ENCODE measurements at regions not wholly inside any gene's neighbourhood (a gene's known extent, or its start where the extent isn't known, plus 50 kb on each side); places are given as distances from the start of the nearest gene placed in this dataset.

DNA sequence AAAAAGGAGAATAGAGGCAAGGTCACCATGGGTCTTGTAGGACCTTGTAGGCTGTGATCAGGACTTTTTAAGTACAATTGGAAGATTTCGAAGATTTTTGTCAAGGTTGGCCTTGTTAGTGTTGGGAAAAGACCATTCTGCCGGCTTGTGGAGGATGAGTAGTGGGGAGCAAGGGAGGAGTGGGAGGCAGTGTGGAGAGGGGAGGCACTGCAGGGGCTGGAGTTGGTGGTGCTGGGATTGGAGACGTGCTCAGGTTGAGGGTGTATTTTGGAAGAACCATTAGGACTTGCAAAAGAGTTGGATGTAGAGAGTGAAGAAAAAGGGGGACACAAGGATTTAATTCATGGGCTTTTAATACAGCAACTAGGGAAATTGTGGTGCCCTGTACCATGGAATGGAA lies 397.1 kb downstream of the TSN start:
- Histone ChIP-seq H3K27me3 (ENCODE audit: control insufficient read depth in 2 of 2, insufficient read depth in 1 of 2, low read length in 1 of 2) (no peaks in the 10 kb centered on the region), H3K36me3 (ENCODE audit: control insufficient read depth in 2 of 2, insufficient read depth in 2 of 2, low read length in 1 of 2) (no peaks in the 10 kb centered on the region), H3K9me3 (ENCODE audit: control insufficient read depth in 2 of 2, insufficient read depth in 1 of 2, low read length in 1 of 2) (no peaks in the 10 kb centered on the region), H3K27ac (ENCODE audit: low read depth in 1 of 2, low read length in 1 of 2) (no peak overlapping the region), H3K4me3 (ENCODE audit: low read length in 2 of 2) (no peak overlapping the region), H3K4me1 (ENCODE audit: control insufficient read depth in 2 of 2, insufficient read depth in 2 of 2, low read length in 2 of 2) (peaks cover 0 to 34% of the 10 kb centered on the region in 2 donors)
- 64% methylated on average over 3 of the region's 3 CpGs for WGBS
- DNase-seq (ENCODE audit: low read depth in 6 of 9, low spot score in 9 of 9): no peak

DNA sequence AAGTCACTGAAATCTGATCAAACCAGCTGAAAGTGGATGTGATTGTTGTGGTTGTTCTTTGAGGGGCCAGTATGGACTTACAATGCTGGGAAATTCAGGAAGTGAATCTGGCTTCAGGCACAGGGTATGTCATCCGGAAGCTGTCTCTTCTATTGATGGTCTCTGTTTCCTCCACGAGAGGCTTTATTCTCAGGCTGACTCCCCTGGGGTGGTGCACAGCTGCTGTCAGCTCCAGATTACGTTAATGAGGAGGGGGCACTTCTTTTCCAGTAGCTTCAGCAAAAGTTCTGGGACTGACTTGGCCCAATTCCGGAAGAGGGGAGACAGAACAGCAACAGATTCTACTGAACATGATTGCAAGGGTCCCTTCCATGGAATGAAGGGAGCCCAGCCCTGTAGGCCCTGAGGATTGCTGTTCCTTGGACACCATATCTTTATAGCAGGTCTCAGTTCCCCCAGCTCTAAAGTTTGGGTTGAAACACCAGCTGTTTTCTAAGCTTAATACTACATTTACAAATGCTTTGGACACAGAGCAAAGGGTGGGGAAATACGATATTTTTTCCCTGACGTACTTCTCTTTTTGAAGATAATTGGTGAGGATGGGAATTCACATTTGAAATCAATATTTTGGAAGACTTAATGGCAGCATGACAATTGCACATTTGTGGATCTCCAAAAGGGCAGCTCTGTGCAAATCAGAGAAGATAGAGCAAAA lies 400.9 kb downstream of the TSN start:
- H3K36me3 ChIP-seq (ENCODE audit: control insufficient read depth in 2 of 2, insufficient read depth in 2 of 2, low read length in 1 of 2): no peaks in the 10 kb centered on the region
- DNase-seq (ENCODE audit: low read depth in 6 of 9, low spot score in 9 of 9): peak in 1 of 9 donors; percentile 42
- 76% methylated on average over 6 of the region's 6 CpGs for WGBS

DNA sequence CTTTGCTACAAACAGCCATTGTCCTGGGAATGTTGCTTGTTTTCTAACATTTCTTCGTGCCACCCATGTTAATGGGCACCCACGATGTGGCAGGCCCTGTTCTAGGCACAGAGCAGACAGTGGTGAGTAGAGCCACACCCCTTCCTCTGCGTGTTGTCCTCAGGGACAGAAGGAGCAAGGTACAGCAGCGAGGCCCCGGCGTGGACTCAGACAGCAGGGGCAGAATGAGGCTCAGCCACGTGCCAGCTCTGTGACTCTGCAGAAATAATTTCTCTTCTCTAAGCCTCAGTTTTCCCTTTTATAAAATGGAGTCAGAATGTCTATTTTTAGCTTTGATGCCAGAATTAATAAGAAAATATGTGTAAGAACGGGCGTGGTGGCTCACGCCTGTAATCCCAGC lies 401.7 kb downstream of the TSN start:
- H3K4me1 ChIP-seq (ENCODE audit: control insufficient read depth in 2 of 2, insufficient read depth in 2 of 2, low read length in 2 of 2): peaks cover 0 to 16% of the 10 kb centered on the region in 2 donors
- no peak overlapping the region for H3K4me3 ChIP-seq (ENCODE audit: low read length in 2 of 2)
- H3K27me3 ChIP-seq (ENCODE audit: control insufficient read depth in 2 of 2, insufficient read depth in 1 of 2, low read length in 1 of 2): no peaks in the 10 kb centered on the region
- H3K36me3 ChIP-seq (ENCODE audit: control insufficient read depth in 2 of 2, insufficient read depth in 2 of 2, low read length in 1 of 2): no peaks in the 10 kb centered on the region
- WGBS: 95% methylated on average over 10 of the region's 10 CpGs
- no peaks in the 10 kb centered on the region for H3K9me3 ChIP-seq (ENCODE audit: control insufficient read depth in 2 of 2, insufficient read depth in 1 of 2, low read length in 1 of 2)
- no peak for DNase-seq (ENCODE audit: low read depth in 6 of 9, low spot score in 9 of 9)
- H3K27ac ChIP-seq (ENCODE audit: low read depth in 1 of 2, low read length in 1 of 2): no peak overlapping the region

More for the DNA sequence above, 400.9 kb downstream of the TSN start:
- H3K27ac ChIP-seq (ENCODE audit: low read depth in 1 of 2, low read length in 1 of 2): no peak overlapping the region
- no peaks in the 10 kb centered on the region for H3K27me3 ChIP-seq (ENCODE audit: control insufficient read depth in 2 of 2, insufficient read depth in 1 of 2, low read length in 1 of 2)
- H3K4me1 ChIP-seq (ENCODE audit: control insufficient read depth in 2 of 2, insufficient read depth in 2 of 2, low read length in 2 of 2): peaks cover 0 to 17% of the 10 kb centered on the region in 2 donors
- no peaks in the 10 kb centered on the region for H3K9me3 ChIP-seq (ENCODE audit: control insufficient read depth in 2 of 2, insufficient read depth in 1 of 2, low read length in 1 of 2)
- no peak overlapping the region for H3K4me3 ChIP-seq (ENCODE audit: low read length in 2 of 2)

DNA sequence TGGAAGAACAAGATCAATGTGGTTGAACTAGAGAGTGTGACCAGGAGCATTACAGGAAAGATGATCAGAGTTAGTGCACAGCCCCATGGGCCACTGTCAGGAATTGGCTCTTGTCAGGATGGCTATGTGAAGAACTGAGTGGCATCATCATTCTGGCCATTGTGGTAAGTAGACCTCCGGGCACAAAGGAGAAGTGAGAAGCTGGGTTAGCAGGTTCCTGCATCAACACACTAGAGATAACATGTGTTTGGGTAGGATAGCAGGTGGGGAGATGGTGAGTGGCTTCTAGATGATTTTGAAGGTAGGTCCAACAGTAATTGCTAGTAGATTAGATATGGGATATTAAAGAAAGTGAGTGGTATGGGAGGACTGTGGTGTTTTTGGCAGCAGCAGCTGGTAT lies 408.2 kb downstream of the TSN start:
- Histone ChIP-seq H3K4me1 (ENCODE audit: control insufficient read depth in 2 of 2, insufficient read depth in 2 of 2, low read length in 2 of 2) (peaks cover 0 to 12% of the 10 kb centered on the region in 2 donors), H3K27ac (ENCODE audit: low read depth in 1 of 2, low read length in 1 of 2) (no peak overlapping the region), H3K9me3 (ENCODE audit: control insufficient read depth in 2 of 2, insufficient read depth in 1 of 2, low read length in 1 of 2) (no peaks in the 10 kb centered on the region), H3K27me3 (ENCODE audit: control insufficient read depth in 2 of 2, insufficient read depth in 1 of 2, low read length in 1 of 2) (no peaks in the 10 kb centered on the region), H3K36me3 (ENCODE audit: control insufficient read depth in 2 of 2, insufficient read depth in 2 of 2, low read length in 1 of 2) (no peaks in the 10 kb centered on the region), H3K4me3 (ENCODE audit: low read length in 2 of 2) (no peak overlapping the region)
- WGBS: 38% methylated on average over 1 of the region's 1 CpG
- DNase-seq (ENCODE audit: low read depth in 6 of 9, low spot score in 9 of 9): no peak

DNA sequence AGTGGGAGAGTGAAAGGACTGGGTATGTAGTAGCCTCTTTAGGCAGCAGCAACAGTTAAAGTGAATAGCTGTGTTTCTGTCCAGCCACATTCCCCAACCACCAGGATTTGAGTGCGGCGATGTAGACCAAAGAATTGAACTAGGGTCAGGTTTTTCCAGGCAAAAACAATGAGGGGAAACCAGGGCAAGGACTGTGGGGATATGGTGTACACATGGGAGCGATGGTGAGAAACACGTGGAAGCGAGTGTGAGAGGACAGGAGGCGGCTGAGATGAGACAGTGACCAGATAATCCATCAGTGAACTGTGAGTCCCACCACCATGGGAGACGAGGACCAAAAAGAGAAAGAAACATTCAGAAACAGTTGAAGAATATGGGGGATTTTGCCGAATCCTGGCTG lies 409.5 kb downstream of the TSN start:
- Histone ChIP-seq H3K36me3 (ENCODE audit: control insufficient read depth in 2 of 2, insufficient read depth in 2 of 2, low read length in 1 of 2) (no peaks in the 10 kb centered on the region), H3K27ac (ENCODE audit: low read depth in 1 of 2, low read length in 1 of 2) (no peak overlapping the region), H3K4me3 (ENCODE audit: low read length in 2 of 2) (no peak overlapping the region), H3K4me1 (ENCODE audit: control insufficient read depth in 2 of 2, insufficient read depth in 2 of 2, low read length in 2 of 2) (peaks cover 0 to 12% of the 10 kb centered on the region in 2 donors), H3K9me3 (ENCODE audit: control insufficient read depth in 2 of 2, insufficient read depth in 1 of 2, low read length in 1 of 2) (no peaks in the 10 kb centered on the region), H3K27me3 (ENCODE audit: control insufficient read depth in 2 of 2, insufficient read depth in 1 of 2, low read length in 1 of 2) (no peaks in the 10 kb centered on the region)
- no peak for DNase-seq (ENCODE audit: low read depth in 6 of 9, low spot score in 9 of 9)
- 97% methylated on average over 8 of the region's 8 CpGs for WGBS

DNA sequence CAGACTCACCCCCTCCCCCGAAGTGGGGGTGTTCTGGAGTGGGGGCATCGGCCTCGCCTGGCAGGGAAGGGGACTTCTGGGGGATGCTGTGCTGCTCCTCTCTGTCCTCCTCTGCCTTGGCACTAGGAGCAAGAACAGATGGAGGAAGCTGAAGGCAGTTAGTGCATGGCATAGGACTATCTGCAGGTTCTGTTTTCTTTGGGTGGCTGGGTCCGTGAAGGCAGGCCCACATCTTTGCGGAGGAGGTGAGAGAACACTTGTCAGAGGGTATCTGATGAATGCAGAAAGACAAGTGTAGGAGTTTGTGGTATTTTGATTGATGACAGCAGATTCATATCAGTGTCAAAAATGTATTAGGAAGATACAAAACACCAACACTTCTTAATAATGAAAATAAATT lies 411.4 kb downstream of the TSN start:
- no peak for DNase-seq (ENCODE audit: low read depth in 6 of 9, low spot score in 9 of 9)
- no peak overlapping the region for H3K27ac ChIP-seq (ENCODE audit: low read depth in 1 of 2, low read length in 1 of 2)
- H3K4me1 ChIP-seq (ENCODE audit: control insufficient read depth in 2 of 2, insufficient read depth in 2 of 2, low read length in 2 of 2): peaks cover 0 to 12% of the 10 kb centered on the region in 2 donors
- no peaks in the 10 kb centered on the region for H3K9me3 ChIP-seq (ENCODE audit: control insufficient read depth in 2 of 2, insufficient read depth in 1 of 2, low read length in 1 of 2)
- no peaks in the 10 kb centered on the region for H3K36me3 ChIP-seq (ENCODE audit: control insufficient read depth in 2 of 2, insufficient read depth in 2 of 2, low read length in 1 of 2)
- no peaks in the 10 kb centered on the region for H3K27me3 ChIP-seq (ENCODE audit: control insufficient read depth in 2 of 2, insufficient read depth in 1 of 2, low read length in 1 of 2)
- H3K4me3 ChIP-seq (ENCODE audit: low read length in 2 of 2): no peak overlapping the region
- 90% methylated on average over 5 of the region's 5 CpGs for WGBS

DNA sequence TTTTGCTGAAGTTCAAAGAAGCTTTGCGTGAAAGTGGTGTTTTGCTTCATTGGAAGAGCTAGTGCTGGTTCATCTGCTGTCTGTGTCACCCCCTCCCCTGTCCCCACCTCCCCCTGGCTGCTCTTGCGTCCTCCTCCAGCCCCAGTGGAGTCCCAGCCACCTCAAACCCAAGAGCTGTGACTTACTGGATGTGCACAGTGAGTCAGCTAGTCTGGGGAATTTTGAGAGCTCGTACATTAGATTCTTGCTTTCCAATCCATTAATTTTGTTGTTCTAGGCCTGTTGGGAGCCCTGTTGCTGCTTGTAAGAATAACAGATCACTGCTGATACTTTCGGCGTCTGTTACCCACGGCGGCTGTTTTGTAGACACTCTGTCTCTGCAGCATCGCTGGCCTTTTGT lies 412.1 kb downstream of the TSN start:
- no peak overlapping the region for H3K27ac ChIP-seq (ENCODE audit: low read depth in 1 of 2, low read length in 1 of 2)
- DNase-seq (ENCODE audit: low read depth in 6 of 9, low spot score in 9 of 9): no peak
- H3K27me3 ChIP-seq (ENCODE audit: control insufficient read depth in 2 of 2, insufficient read depth in 1 of 2, low read length in 1 of 2): no peaks in the 10 kb centered on the region
- no peak overlapping the region for H3K4me3 ChIP-seq (ENCODE audit: low read length in 2 of 2)
- WGBS: 92% methylated on average over 8 of the region's 8 CpGs
- H3K9me3 ChIP-seq (ENCODE audit: control insufficient read depth in 2 of 2, insufficient read depth in 1 of 2, low read length in 1 of 2): no peaks in the 10 kb centered on the region
- no peaks in the 10 kb centered on the region for H3K36me3 ChIP-seq (ENCODE audit: control insufficient read depth in 2 of 2, insufficient read depth in 2 of 2, low read length in 1 of 2)
- H3K4me1 ChIP-seq (ENCODE audit: control insufficient read depth in 2 of 2, insufficient read depth in 2 of 2, low read length in 2 of 2): peaks cover 0 to 12% of the 10 kb centered on the region in 2 donors

DNA sequence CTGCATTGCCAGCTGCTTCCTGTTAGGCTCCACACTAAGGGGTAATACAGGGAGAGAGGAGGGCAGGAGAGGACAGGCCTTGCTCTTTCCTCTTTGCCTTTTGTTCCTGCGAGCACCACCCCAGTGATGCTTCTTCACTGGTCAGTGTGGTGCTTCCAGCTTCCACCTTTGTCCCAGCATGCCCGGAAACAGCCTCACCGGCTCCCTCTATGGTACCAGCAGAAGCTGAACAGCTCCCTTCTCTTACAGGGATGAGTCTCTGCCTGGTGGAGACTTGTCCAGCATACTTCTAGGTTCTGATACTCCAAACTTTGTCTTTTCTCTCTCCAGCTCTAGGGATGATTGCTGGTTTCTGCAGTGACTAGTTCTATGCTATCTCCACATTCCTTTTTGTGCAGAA lies 413.3 kb downstream of the TSN start:
- H3K9me3 ChIP-seq (ENCODE audit: control insufficient read depth in 2 of 2, insufficient read depth in 1 of 2, low read length in 1 of 2): no peaks in the 10 kb centered on the region
- H3K36me3 ChIP-seq (ENCODE audit: control insufficient read depth in 2 of 2, insufficient read depth in 2 of 2, low read length in 1 of 2): no peaks in the 10 kb centered on the region
- H3K4me3 ChIP-seq (ENCODE audit: low read length in 2 of 2): no peak overlapping the region
- H3K4me1 ChIP-seq (ENCODE audit: control insufficient read depth in 2 of 2, insufficient read depth in 2 of 2, low read length in 2 of 2): peaks cover 0 to 12% of the 10 kb centered on the region in 2 donors
- 97% methylated on average over 3 of the region's 3 CpGs for WGBS
- no peak for DNase-seq (ENCODE audit: low read depth in 6 of 9, low spot score in 9 of 9)
- H3K27ac ChIP-seq (ENCODE audit: low read depth in 1 of 2, low read length in 1 of 2): no peak overlapping the region
- no peaks in the 10 kb centered on the region for H3K27me3 ChIP-seq (ENCODE audit: control insufficient read depth in 2 of 2, insufficient read depth in 1 of 2, low read length in 1 of 2)

DNA sequence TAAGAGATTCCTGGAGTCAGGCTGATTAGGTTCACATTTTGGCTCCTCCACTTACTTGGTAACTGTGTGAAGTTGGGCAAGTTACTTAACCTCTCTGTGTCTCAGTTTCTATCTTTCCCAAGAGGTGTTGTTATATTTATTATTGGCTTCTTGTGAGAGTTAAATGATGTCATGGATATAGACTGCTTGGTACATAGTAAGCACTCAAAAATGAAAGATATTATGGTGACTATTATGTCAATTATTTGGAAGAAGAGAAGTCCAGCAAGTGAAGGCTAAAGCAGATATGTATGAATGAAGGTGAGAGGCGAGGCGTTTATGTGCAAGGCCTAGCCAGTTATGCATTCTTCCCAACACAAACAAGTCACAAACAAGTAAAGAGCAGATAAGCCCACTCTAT lies 417.4 kb downstream of the TSN start:
- Histone ChIP-seq H3K27me3 (ENCODE audit: control insufficient read depth in 2 of 2, insufficient read depth in 1 of 2, low read length in 1 of 2) (no peaks in the 10 kb centered on the region), H3K36me3 (ENCODE audit: control insufficient read depth in 2 of 2, insufficient read depth in 2 of 2, low read length in 1 of 2) (no peaks in the 10 kb centered on the region), H3K27ac (ENCODE audit: low read depth in 1 of 2, low read length in 1 of 2) (no peak overlapping the region), H3K4me3 (ENCODE audit: low read length in 2 of 2) (no peak overlapping the region), H3K9me3 (ENCODE audit: control insufficient read depth in 2 of 2, insufficient read depth in 1 of 2, low read length in 1 of 2) (no peaks in the 10 kb centered on the region), H3K4me1 (ENCODE audit: control insufficient read depth in 2 of 2, insufficient read depth in 2 of 2, low read length in 2 of 2) (peaks cover 0 to 7% of the 10 kb centered on the region in 2 donors)
- 94% methylated on average over 2 of the region's 2 CpGs for WGBS
- DNase-seq (ENCODE audit: low read depth in 6 of 9, low spot score in 9 of 9): no peak
